A549 (cell line): ENCODE measurements at regions not wholly inside any gene's neighbourhood (a gene's known extent, or its start where the extent isn't known, plus 50 kb on each side); places are given as distances from the start of the nearest gene placed in this dataset.

Experiments
- ATAC-seq, 2 experiments: fragments of 200-7000 bp in 1 of 2; fragments of >200 bp in 1 of 2; cut with Nextera tagmentation in 1 of 2; cut with Tn5 transposase in 1 of 2; 3 replicates each; pipeline versions ENCODE4 v1.8.0 to v1.9.1; 2018 to 2020; ENCODE audit warnings: mild to moderate bottlenecking in 1 of 2, moderate library complexity in 1 of 2
- CTCF ChIA-PET: fragments of 300-600 bp; sonication (Branson Sonifier 250); formaldehyde crosslinking; extraction: SDS; loops from one replicate; lab custom pipeline; 2021; ENCODE audit warnings: antibody characterized with exemption, inconsistent platforms; lab: Yijun Ruan, JAX
- POLR2A ChIA-PET: fragments of 350-600 bp; formaldehyde crosslinking; extraction: SDS; loops from one replicate; lab custom pipeline; 2021; ENCODE audit warnings: antibody characterized with exemption, inconsistent platforms; lab: Yijun Ruan, JAX
- DNase-seq, 2 experiments: peaks; one replicate each; pipeline versions ENCODE4 v3.0.0 to v3.0.0-alpha.2; 2011 to 2016; ENCODE audit warnings: low read depth in 1 of 2, low spot score in 1 of 2
- FAIRE-seq: peaks from 2 replicates; lab custom pipeline; 2011; peaks lifted over from hg19 to GRCh38; lab: Jason Lieb, UNC
- H3K27ac ChIP-seq, 2 experiments: fragments of >200 bp; sonication (Bioruptor Twin); formaldehyde crosslinking; 3 replicates each; pipeline ENCODE4 v1.5.1; 2016 to 2017
- H3K4me1 ChIP-seq: fragments of >200 bp; sonication (Bioruptor Twin); formaldehyde crosslinking; 3 replicates; pipeline ENCODE4 v1.6.1; 2016
- H3K4me2 ChIP-seq: fragments of >200 bp; sonication (Bioruptor Twin); formaldehyde crosslinking; 3 replicates; pipeline ENCODE4 v1.6.1; 2016
- H3K4me3 ChIP-seq: fragments of >200 bp; sonication (Bioruptor Twin); formaldehyde crosslinking; 3 replicates; pipeline ENCODE4 v1.5.1; 2016
- H3K9me3 ChIP-seq: fragments of >200 bp; sonication (Bioruptor Twin); formaldehyde crosslinking; 3 replicates; pipeline ENCODE4 v1.6.1; 2016
- BCL3 ChIP-seq: fragments of >200 bp; sonication (Bioruptor Twin); formaldehyde crosslinking; IDR thresholded peaks from 3 replicates; pipeline ENCODE4 v1.6.1; 2016
- CBX2 ChIP-seq: fragments of 200-600 bp; sonication (generic); IDR thresholded peaks from 2 replicates; pipeline ENCODE4 v1.6.1; 2016; ENCODE audit warnings: low read depth, mild to moderate bottlenecking, borderline replicate concordance
- CHD4 ChIP-seq: fragments of 200-600 bp; sonication (generic); IDR thresholded peaks from 2 replicates; pipeline ENCODE4 v1.6.1; 2016; ENCODE audit warnings: antibody characterized with exemption, mild to moderate bottlenecking, borderline replicate concordance
- EHMT2 ChIP-seq: fragments of 200-600 bp; sonication (generic); IDR thresholded peaks from 2 replicates; pipeline ENCODE4 v1.6.1; 2016; ENCODE audit warnings: antibody characterized with exemption, low read depth, mild to moderate bottlenecking, moderate library complexity
- FOSB ChIP-seq: fragments of 250-450 bp; sonication (Bioruptor Pico); IDR thresholded peaks from 2 replicates; pipeline ENCODE4 v1.5.0; 2020; ENCODE audit warnings: mild to moderate bottlenecking, moderate library complexity
- FOSL2 ChIP-seq, 2 experiments: fragments of 450-650 bp in 1 of 2; fragments of >200 bp in 1 of 2; sonication (Bioruptor Twin) in 1 of 2; formaldehyde crosslinking; IDR thresholded peaks; 2 replicates each; pipeline versions ENCODE4 v1.5.0 to v1.6.1; 2016 to 2020; ENCODE audit warnings: mild to moderate bottlenecking in 1 of 2, moderate library complexity in 1 of 2
- FOXS1 ChIP-seq: fragments of 250-450 bp; sonication (Bioruptor Pico); IDR thresholded peaks from 2 replicates; pipeline ENCODE4 v1.5.0; 2020; ENCODE audit warnings: mild to moderate bottlenecking, moderate library complexity
- GATA3 ChIP-seq: IDR thresholded peaks from 2 replicates; pipeline ENCODE4 v1.6.1; 2012; ENCODE audit warnings: borderline replicate concordance
- JUNB ChIP-seq: fragments of >200 bp; sonication (Bioruptor Twin); formaldehyde crosslinking; IDR thresholded peaks from 2 replicates; pipeline ENCODE4 v1.6.1; 2016
- NR3C1 ChIP-seq: fragments of >200 bp; sonication (Bioruptor Twin); formaldehyde crosslinking; IDR thresholded peaks from 3 replicates; pipeline ENCODE4 v1.6.1; 2017
- PHF8 ChIP-seq: fragments of 200-600 bp; sonication (generic); IDR thresholded peaks from 2 replicates; pipeline ENCODE4 v1.6.1; 2016; ENCODE audit warnings: low read depth, mild to moderate bottlenecking, antibody characterized with exemption, moderate library complexity, borderline replicate concordance
- POLR2A ChIP-seq: IDR thresholded peaks from 2 replicates; pipeline ENCODE4 v1.6.1; 2012; ENCODE audit warnings: mild to moderate bottlenecking, low read length
- SREBF2 ChIP-seq: fragments of 450-650 bp; IDR thresholded peaks from 2 replicates; pipeline ENCODE4 v1.6.1; 2014; ENCODE audit warnings: mild to moderate bottlenecking, moderate library complexity
- TP53 ChIP-seq: fragments of 250-450 bp; sonication (Bioruptor Pico); IDR thresholded peaks from 2 replicates; pipeline ENCODE4 v1.5.0; 2021; ENCODE audit warnings: mild to moderate bottlenecking, moderate library complexity
- ZC3H11A ChIP-seq: fragments of 450-650 bp; IDR thresholded peaks from 2 replicates; pipeline ENCODE4 v1.6.1; 2014; ENCODE audit warnings: antibody characterized with exemption, mild to moderate bottlenecking
- WGBS: methylation state at CpG from one replicate; pipeline ENCODE4 v1.1.6; 2017; ENCODE audit errors: missing lambda C conversion rate; 5-methylcytosine and 5-hydroxymethylcytosine counted together
- TF ChIP-seq, protein P1 (sequence below): fragments of >200 bp; sonication (Bioruptor Twin); formaldehyde crosslinking; IDR thresholded peaks from 3 replicates; pipeline ENCODE4 v1.5.1; 2016
- TF ChIP-seq, protein P2 (sequence below): fragments of 200-600 bp; sonication (generic); IDR thresholded peaks from 2 replicates; pipeline ENCODE4 v1.6.1; 2016; ENCODE audit warnings: antibody characterized with exemption, mild to moderate bottlenecking, moderate library complexity
- TF ChIP-seq, protein P3 (sequence below): IDR thresholded peaks from 2 replicates; pipeline ENCODE4 v1.6.1; 2012
- TF ChIP-seq, protein P4 (sequence below): fragments of 250-450 bp; sonication (Bioruptor Pico); IDR thresholded peaks from 2 replicates; pipeline ENCODE4 v1.5.0; 2021; ENCODE audit warnings: mild to moderate bottlenecking, moderate library complexity, borderline replicate concordance

DNA sequence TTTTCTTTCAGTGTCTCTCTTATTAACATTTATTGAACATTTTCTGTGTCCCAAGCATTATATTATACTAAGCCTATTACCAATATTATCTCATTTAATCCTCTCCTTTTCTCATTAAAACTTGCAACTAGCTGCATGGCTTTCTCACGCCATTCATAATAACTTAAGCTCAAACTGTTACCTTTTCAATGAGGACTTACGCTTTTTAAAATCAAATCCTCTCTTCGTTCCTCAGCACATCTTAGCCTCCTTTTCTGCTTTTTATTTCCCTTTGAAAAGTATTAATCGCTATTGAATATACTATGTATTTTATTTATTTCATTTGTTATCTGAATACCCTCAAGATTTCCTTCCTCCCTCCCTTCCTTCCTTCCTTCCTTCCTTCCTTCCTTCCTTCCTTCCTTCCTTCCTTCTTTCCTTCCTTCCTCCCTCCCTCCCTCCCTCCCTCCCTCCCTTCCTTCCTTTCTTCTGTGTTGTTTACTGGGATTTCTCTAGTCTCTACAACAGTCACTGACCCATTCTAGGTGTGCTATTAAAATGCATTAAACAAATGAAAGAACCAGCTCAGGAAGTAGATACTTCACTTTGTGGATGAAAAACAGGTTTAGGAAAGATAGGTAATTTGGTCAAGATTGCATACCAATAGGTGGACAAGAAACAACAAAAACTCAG is 294.1 kb upstream of the TUT7 start:
- Histone ChIP-seq H3K4me2 (no peak overlapping the region), H3K9me3 (no peaks in the 10 kb centered on the region), H3K4me3 (no peak overlapping the region), H3K27ac (no peak overlapping the region), H3K4me1 (no peaks in the 10 kb centered on the region)
- no peak for FAIRE-seq
- ChIA-PET CTCF (interaction anchor here (0.9 to 1.0 kb wide), 2 partner anchors 11 to 13 kb away, joined by 3 read pairs; no protein-coding TSS in a partner anchor), POLR2A (no interaction called here)
- WGBS = 65% methylated on average over 4 of the region's 4 CpGs
- TF ChIP-seq SREBF2 (no peak), PHF8 (no peak), CBX2 (no peak), NR3C1 (no peak), BCL3 (no peak), FOXS1 (no peak), GATA3 (no peak)
- TF ChIP-seq, protein P1, sequence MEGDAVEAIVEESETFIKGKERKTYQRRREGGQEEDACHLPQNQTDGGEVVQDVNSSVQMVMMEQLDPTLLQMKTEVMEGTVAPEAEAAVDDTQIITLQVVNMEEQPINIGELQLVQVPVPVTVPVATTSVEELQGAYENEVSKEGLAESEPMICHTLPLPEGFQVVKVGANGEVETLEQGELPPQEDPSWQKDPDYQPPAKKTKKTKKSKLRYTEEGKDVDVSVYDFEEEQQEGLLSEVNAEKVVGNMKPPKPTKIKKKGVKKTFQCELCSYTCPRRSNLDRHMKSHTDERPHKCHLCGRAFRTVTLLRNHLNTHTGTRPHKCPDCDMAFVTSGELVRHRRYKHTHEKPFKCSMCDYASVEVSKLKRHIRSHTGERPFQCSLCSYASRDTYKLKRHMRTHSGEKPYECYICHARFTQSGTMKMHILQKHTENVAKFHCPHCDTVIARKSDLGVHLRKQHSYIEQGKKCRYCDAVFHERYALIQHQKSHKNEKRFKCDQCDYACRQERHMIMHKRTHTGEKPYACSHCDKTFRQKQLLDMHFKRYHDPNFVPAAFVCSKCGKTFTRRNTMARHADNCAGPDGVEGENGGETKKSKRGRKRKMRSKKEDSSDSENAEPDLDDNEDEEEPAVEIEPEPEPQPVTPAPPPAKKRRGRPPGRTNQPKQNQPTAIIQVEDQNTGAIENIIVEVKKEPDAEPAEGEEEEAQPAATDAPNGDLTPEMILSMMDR = no peak
- TF ChIP-seq, protein P2, sequence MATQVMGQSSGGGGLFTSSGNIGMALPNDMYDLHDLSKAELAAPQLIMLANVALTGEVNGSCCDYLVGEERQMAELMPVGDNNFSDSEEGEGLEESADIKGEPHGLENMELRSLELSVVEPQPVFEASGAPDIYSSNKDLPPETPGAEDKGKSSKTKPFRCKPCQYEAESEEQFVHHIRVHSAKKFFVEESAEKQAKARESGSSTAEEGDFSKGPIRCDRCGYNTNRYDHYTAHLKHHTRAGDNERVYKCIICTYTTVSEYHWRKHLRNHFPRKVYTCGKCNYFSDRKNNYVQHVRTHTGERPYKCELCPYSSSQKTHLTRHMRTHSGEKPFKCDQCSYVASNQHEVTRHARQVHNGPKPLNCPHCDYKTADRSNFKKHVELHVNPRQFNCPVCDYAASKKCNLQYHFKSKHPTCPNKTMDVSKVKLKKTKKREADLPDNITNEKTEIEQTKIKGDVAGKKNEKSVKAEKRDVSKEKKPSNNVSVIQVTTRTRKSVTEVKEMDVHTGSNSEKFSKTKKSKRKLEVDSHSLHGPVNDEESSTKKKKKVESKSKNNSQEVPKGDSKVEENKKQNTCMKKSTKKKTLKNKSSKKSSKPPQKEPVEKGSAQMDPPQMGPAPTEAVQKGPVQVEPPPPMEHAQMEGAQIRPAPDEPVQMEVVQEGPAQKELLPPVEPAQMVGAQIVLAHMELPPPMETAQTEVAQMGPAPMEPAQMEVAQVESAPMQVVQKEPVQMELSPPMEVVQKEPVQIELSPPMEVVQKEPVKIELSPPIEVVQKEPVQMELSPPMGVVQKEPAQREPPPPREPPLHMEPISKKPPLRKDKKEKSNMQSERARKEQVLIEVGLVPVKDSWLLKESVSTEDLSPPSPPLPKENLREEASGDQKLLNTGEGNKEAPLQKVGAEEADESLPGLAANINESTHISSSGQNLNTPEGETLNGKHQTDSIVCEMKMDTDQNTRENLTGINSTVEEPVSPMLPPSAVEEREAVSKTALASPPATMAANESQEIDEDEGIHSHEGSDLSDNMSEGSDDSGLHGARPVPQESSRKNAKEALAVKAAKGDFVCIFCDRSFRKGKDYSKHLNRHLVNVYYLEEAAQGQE = no peak
- no peak for DNase-seq
- no peak for ATAC-seq

- Histone ChIP-seq H3K4me1 (no peaks in the 10 kb centered on the region), H3K4me3 (no peak overlapping the region), H3K4me2 (no peak overlapping the region), H3K9me3 (no peaks in the 10 kb centered on the region), H3K27ac (no peak overlapping the region)
- no peak for FAIRE-seq
- TF ChIP-seq, protein P3, sequence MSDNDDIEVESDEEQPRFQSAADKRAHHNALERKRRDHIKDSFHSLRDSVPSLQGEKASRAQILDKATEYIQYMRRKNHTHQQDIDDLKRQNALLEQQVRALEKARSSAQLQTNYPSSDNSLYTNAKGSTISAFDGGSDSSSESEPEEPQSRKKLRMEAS = no peak
- no peak for TF ChIP-seq CBX2
- no peak for TF ChIP-seq CHD4
- TF ChIP-seq, protein P2 = no peak
- TF ChIP-seq, protein P4, sequence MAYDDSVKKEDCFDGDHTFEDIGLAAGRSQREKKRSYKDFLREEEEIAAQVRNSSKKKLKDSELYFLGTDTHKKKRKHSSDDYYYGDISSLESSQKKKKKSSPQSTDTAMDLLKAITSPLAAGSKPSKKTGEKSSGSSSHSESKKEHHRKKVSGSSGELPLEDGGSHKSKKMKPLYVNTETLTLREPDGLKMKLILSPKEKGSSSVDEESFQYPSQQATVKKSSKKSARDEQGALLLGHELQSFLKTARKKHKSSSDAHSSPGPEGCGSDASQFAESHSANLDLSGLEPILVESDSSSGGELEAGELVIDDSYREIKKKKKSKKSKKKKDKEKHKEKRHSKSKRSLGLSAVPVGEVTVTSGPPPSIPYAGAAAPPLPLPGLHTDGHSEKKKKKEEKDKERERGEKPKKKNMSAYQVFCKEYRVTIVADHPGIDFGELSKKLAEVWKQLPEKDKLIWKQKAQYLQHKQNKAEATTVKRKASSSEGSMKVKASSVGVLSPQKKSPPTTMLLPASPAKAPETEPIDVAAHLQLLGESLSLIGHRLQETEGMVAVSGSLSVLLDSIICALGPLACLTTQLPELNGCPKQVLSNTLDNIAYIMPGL (CRISPR knock-in tag) = no peak
- TF ChIP-seq SREBF2 = no peak
- no peak for TF ChIP-seq FOSB (CRISPR knock-in tag)
- TF ChIP-seq FOSL2 (IDR thresholded peaks at IDR 0.05) = no peak
- TF ChIP-seq FOSL2 (CRISPR knock-in tag; IDR thresholded peaks at IDR 0.05) = no peak
- no peak for TF ChIP-seq FOXS1
- no peak for TF ChIP-seq JUNB
- TF ChIP-seq ZC3H11A = no peak
- no peak for TF ChIP-seq EHMT2
- TF ChIP-seq TP53 (CRISPR knock-in tag) = no peak
- TF ChIP-seq, protein P1 = no peak
- TF ChIP-seq POLR2A = no peak
- ChIA-PET CTCF (interaction anchor here (0.6 kb wide), 1 partner anchor 212 kb away, joined by 3 read pairs; no protein-coding TSS in a partner anchor), POLR2A (no interaction called here)
- no peak for DNase-seq
- no peak for ATAC-seq
- WGBS = 65% methylated on average over 19 of the region's 21 CpGs
Observed at GRCh38 chr9:86645303-86645702, 291.1 kb upstream of the TUT7 start.
